A549 (cell line): ENCODE measurements at regions not wholly inside any gene's neighbourhood (a gene's known extent, or its start where the extent isn't known, plus 50 kb on each side); places are given as distances from the start of the nearest gene placed in this dataset.

Experiments
- ATAC-seq, 2 experiments: fragments of 200-7000 bp in 1 of 2; fragments of >200 bp in 1 of 2; cut with Nextera tagmentation in 1 of 2; cut with Tn5 transposase in 1 of 2; 3 replicates each; pipeline versions ENCODE4 v1.8.0 to v1.9.1; 2018 to 2020; ENCODE audit warnings: mild to moderate bottlenecking in 1 of 2, moderate library complexity in 1 of 2
- CTCF ChIA-PET: fragments of 300-600 bp; sonication (Branson Sonifier 250); formaldehyde crosslinking; extraction: SDS; loops from one replicate; lab custom pipeline; 2021; ENCODE audit warnings: antibody characterized with exemption, inconsistent platforms; lab: Yijun Ruan, JAX
- POLR2A ChIA-PET: fragments of 350-600 bp; formaldehyde crosslinking; extraction: SDS; loops from one replicate; lab custom pipeline; 2021; ENCODE audit warnings: antibody characterized with exemption, inconsistent platforms; lab: Yijun Ruan, JAX
- DNase-seq, 2 experiments: peaks; one replicate each; pipeline versions ENCODE4 v3.0.0 to v3.0.0-alpha.2; 2011 to 2016; ENCODE audit warnings: low read depth in 1 of 2, low spot score in 1 of 2
- FAIRE-seq: peaks from 2 replicates; lab custom pipeline; 2011; peaks lifted over from hg19 to GRCh38; lab: Jason Lieb, UNC
- H3K27ac ChIP-seq, 2 experiments: fragments of >200 bp; sonication (Bioruptor Twin); formaldehyde crosslinking; 3 replicates each; pipeline ENCODE4 v1.5.1; 2016 to 2017
- H3K4me1 ChIP-seq: fragments of >200 bp; sonication (Bioruptor Twin); formaldehyde crosslinking; 3 replicates; pipeline ENCODE4 v1.6.1; 2016
- H3K4me2 ChIP-seq: fragments of >200 bp; sonication (Bioruptor Twin); formaldehyde crosslinking; 3 replicates; pipeline ENCODE4 v1.6.1; 2016
- H3K4me3 ChIP-seq: fragments of >200 bp; sonication (Bioruptor Twin); formaldehyde crosslinking; 3 replicates; pipeline ENCODE4 v1.5.1; 2016
- H3K9me3 ChIP-seq: fragments of >200 bp; sonication (Bioruptor Twin); formaldehyde crosslinking; 3 replicates; pipeline ENCODE4 v1.6.1; 2016
- BHLHE40 ChIP-seq: IDR thresholded peaks from 2 replicates; pipeline ENCODE4 v1.6.1; 2012; ENCODE audit warnings: low read depth, low read length, inconsistent platforms
- CBX8 ChIP-seq: fragments of 200-600 bp; sonication (generic); IDR thresholded peaks from 2 replicates; pipeline ENCODE4 v1.6.1; 2016
- CEBPB ChIP-seq, 2 experiments: fragments of >200 bp in 1 of 2; sonication (Bioruptor Twin) in 1 of 2; formaldehyde crosslinking in 1 of 2; IDR thresholded peaks; 2 replicates each; pipeline ENCODE4 v1.6.1; 2012 to 2016
- CHD4 ChIP-seq: fragments of 200-600 bp; sonication (generic); IDR thresholded peaks from 2 replicates; pipeline ENCODE4 v1.6.1; 2016; ENCODE audit warnings: antibody characterized with exemption, mild to moderate bottlenecking, borderline replicate concordance
- EHF ChIP-seq: fragments of 250-450 bp; sonication (Bioruptor Pico); IDR thresholded peaks from 2 replicates; pipeline ENCODE4 v1.5.0; 2020; ENCODE audit warnings: mild to moderate bottlenecking
- EHMT2 ChIP-seq: fragments of 200-600 bp; sonication (generic); IDR thresholded peaks from 2 replicates; pipeline ENCODE4 v1.6.1; 2016; ENCODE audit warnings: antibody characterized with exemption, low read depth, mild to moderate bottlenecking, moderate library complexity
- ESRRA ChIP-seq: fragments of 150-350 bp; IDR thresholded peaks from 2 replicates; pipeline ENCODE4 v1.6.1; 2014; ENCODE audit warnings: mild to moderate bottlenecking, low read length, borderline replicate concordance
- FOXS1 ChIP-seq: fragments of 250-450 bp; sonication (Bioruptor Pico); IDR thresholded peaks from 2 replicates; pipeline ENCODE4 v1.5.0; 2020; ENCODE audit warnings: mild to moderate bottlenecking, moderate library complexity
- GATA3 ChIP-seq: IDR thresholded peaks from 2 replicates; pipeline ENCODE4 v1.6.1; 2012; ENCODE audit warnings: borderline replicate concordance
- HOXB5 ChIP-seq: fragments of 250-450 bp; sonication (Bioruptor Pico); IDR thresholded peaks from 2 replicates; pipeline ENCODE4 v1.5.0; 2020; ENCODE audit warnings: mild to moderate bottlenecking, moderate library complexity
- JUNB ChIP-seq: fragments of >200 bp; sonication (Bioruptor Twin); formaldehyde crosslinking; IDR thresholded peaks from 2 replicates; pipeline ENCODE4 v1.6.1; 2016
- MYC ChIP-seq: IDR thresholded peaks from 2 replicates; pipeline ENCODE4 v1.6.1; 2012; ENCODE audit warnings: mild to moderate bottlenecking, inconsistent platforms, low read length, improper control_type of control experiment, borderline replicate concordance
- NR3C1 ChIP-seq: fragments of >200 bp; sonication (Bioruptor Twin); formaldehyde crosslinking; IDR thresholded peaks from 3 replicates; pipeline ENCODE4 v1.6.1; 2017
- POLR2A ChIP-seq: IDR thresholded peaks from 2 replicates; pipeline ENCODE4 v1.6.1; 2012; ENCODE audit warnings: mild to moderate bottlenecking, low read length
- POLR2AphosphoS2 ChIP-seq: conservative IDR thresholded peaks from 2 replicates; pipeline ENCODE4 v1.6.1; 2012; ENCODE audit warnings: low read length, improper control_type of control experiment, inconsistent platforms
- SMC3 ChIP-seq: fragments of >200 bp; sonication (Bioruptor Twin); formaldehyde crosslinking; IDR thresholded peaks from 3 replicates; pipeline ENCODE4 v1.6.1; 2018; ENCODE audit warnings: inconsistent platforms
- SREBF2 ChIP-seq: fragments of 450-650 bp; IDR thresholded peaks from 2 replicates; pipeline ENCODE4 v1.6.1; 2014; ENCODE audit warnings: mild to moderate bottlenecking, moderate library complexity
- TP53 ChIP-seq: fragments of 250-450 bp; sonication (Bioruptor Pico); IDR thresholded peaks from 2 replicates; pipeline ENCODE4 v1.5.0; 2021; ENCODE audit warnings: mild to moderate bottlenecking, moderate library complexity
- ZC3H11A ChIP-seq: fragments of 450-650 bp; IDR thresholded peaks from 2 replicates; pipeline ENCODE4 v1.6.1; 2014; ENCODE audit warnings: antibody characterized with exemption, mild to moderate bottlenecking
- ZFP36 ChIP-seq: fragments of 450-650 bp; IDR thresholded peaks from 2 replicates; pipeline ENCODE4 v1.6.1; 2014; ENCODE audit warnings: borderline replicate concordance; ENCODE audit not compliant: partially characterized antibody
- ZSCAN20 ChIP-seq: fragments of 250-450 bp; sonication (Bioruptor Pico); IDR thresholded peaks from 2 replicates; pipeline ENCODE4 v1.8.0; 2022; ENCODE audit warnings: mild to moderate bottlenecking, moderate library complexity
- WGBS: methylation state at CpG from one replicate; pipeline ENCODE4 v1.1.6; 2017; ENCODE audit errors: missing lambda C conversion rate; 5-methylcytosine and 5-hydroxymethylcytosine counted together
- TF ChIP-seq, protein P1 (sequence below): fragments of 200-600 bp; sonication (generic); IDR thresholded peaks from 2 replicates; pipeline ENCODE4 v1.6.1; 2016; ENCODE audit warnings: antibody characterized with exemption, mild to moderate bottlenecking, moderate library complexity
- TF ChIP-seq, protein P2 (sequence below): IDR thresholded peaks from 2 replicates; pipeline ENCODE4 v1.6.1; 2012; ENCODE audit warnings: low read depth, borderline replicate concordance
- TF ChIP-seq, protein P3 (sequence below): fragments of >200 bp; sonication (Bioruptor Twin); formaldehyde crosslinking; IDR thresholded peaks from 3 replicates; pipeline ENCODE4 v1.5.1; 2016

- TF ChIP-seq, protein P1, sequence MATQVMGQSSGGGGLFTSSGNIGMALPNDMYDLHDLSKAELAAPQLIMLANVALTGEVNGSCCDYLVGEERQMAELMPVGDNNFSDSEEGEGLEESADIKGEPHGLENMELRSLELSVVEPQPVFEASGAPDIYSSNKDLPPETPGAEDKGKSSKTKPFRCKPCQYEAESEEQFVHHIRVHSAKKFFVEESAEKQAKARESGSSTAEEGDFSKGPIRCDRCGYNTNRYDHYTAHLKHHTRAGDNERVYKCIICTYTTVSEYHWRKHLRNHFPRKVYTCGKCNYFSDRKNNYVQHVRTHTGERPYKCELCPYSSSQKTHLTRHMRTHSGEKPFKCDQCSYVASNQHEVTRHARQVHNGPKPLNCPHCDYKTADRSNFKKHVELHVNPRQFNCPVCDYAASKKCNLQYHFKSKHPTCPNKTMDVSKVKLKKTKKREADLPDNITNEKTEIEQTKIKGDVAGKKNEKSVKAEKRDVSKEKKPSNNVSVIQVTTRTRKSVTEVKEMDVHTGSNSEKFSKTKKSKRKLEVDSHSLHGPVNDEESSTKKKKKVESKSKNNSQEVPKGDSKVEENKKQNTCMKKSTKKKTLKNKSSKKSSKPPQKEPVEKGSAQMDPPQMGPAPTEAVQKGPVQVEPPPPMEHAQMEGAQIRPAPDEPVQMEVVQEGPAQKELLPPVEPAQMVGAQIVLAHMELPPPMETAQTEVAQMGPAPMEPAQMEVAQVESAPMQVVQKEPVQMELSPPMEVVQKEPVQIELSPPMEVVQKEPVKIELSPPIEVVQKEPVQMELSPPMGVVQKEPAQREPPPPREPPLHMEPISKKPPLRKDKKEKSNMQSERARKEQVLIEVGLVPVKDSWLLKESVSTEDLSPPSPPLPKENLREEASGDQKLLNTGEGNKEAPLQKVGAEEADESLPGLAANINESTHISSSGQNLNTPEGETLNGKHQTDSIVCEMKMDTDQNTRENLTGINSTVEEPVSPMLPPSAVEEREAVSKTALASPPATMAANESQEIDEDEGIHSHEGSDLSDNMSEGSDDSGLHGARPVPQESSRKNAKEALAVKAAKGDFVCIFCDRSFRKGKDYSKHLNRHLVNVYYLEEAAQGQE: no peak
- TF ChIP-seq FOXS1 (CRISPR knock-in tag): no peak
- TF ChIP-seq NR3C1: no peak
- no peak for TF ChIP-seq ESRRA
- no peak for TF ChIP-seq HOXB5
These were observed 219.8 kb upstream of the C9orf72 start (continued) for GRCh38 chr9:27792971-27793689.

GRCh38 chr9:27799326-27799725 lies 226.0 kb upstream of the C9orf72 start:
- FAIRE-seq (no peak), DNase-seq (no peak), ATAC-seq (no peak)
- Histone ChIP-seq H3K9me3 (no peaks in the 10 kb centered on the region), H3K4me3 (no peak overlapping the region), H3K4me2 (no peak overlapping the region), H3K4me1 (no peaks in the 10 kb centered on the region), H3K27ac (no peak overlapping the region)
- POLR2A ChIA-PET: no interaction called here
- 0% methylated on average over 1 of the region's 1 CpG for WGBS
- TF ChIP-seq SMC3 (no peak), ZSCAN20 (CRISPR knock-in tag) (no peak), BHLHE40 (no peak), EHMT2 (no peak), CBX8 (no peak), POLR2A (no peak), JUNB (no peak), FOXS1 (CRISPR knock-in tag) (no peak), ZC3H11A (no peak), POLR2AphosphoS2 (no peak), MYC (no peak), CEBPB (IDR thresholded peaks at IDR 0.05) (no peak), EHF (CRISPR knock-in tag) (no peak), CHD4 (no peak)
- TF ChIP-seq, protein P2, sequence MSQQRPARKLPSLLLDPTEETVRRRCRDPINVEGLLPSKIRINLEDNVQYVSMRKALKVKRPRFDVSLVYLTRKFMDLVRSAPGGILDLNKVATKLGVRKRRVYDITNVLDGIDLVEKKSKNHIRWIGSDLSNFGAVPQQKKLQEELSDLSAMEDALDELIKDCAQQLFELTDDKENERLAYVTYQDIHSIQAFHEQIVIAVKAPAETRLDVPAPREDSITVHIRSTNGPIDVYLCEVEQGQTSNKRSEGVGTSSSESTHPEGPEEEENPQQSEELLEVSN: no peak
- CTCF ChIA-PET: interaction anchor here (1.1 to 1.2 kb wide), 2 partner anchors 9 to 36 kb away, joined by 3 read pairs; no protein-coding TSS in a partner anchor

- POLR2A ChIA-PET: no interaction called here
These were observed 226.9 kb upstream of the C9orf72 start for GRCh38 chr9:27800159-27800558.

More at GRCh38 chr9:27800159-27800558, 226.9 kb upstream of the C9orf72 start:
- no peak for FAIRE-seq
- CTCF ChIA-PET: interaction anchor here (1.1 to 1.2 kb wide), 2 partner anchors 8 to 37 kb away, joined by 3 read pairs; no protein-coding TSS in a partner anchor
- no peak for ATAC-seq
- Histone ChIP-seq H3K9me3 (no peaks in the 10 kb centered on the region), H3K27ac (no peak overlapping the region), H3K4me3 (no peak overlapping the region), H3K4me2 (no peak overlapping the region), H3K4me1 (no peaks in the 10 kb centered on the region)
- WGBS: 0% methylated on average over 1 of the region's 1 CpG
- TF ChIP-seq TP53 (no peak), POLR2A (no peak), ZFP36 (no peak), SREBF2 (no peak), EHF (CRISPR knock-in tag) (no peak), GATA3 (no peak)
- TF ChIP-seq, protein P3, sequence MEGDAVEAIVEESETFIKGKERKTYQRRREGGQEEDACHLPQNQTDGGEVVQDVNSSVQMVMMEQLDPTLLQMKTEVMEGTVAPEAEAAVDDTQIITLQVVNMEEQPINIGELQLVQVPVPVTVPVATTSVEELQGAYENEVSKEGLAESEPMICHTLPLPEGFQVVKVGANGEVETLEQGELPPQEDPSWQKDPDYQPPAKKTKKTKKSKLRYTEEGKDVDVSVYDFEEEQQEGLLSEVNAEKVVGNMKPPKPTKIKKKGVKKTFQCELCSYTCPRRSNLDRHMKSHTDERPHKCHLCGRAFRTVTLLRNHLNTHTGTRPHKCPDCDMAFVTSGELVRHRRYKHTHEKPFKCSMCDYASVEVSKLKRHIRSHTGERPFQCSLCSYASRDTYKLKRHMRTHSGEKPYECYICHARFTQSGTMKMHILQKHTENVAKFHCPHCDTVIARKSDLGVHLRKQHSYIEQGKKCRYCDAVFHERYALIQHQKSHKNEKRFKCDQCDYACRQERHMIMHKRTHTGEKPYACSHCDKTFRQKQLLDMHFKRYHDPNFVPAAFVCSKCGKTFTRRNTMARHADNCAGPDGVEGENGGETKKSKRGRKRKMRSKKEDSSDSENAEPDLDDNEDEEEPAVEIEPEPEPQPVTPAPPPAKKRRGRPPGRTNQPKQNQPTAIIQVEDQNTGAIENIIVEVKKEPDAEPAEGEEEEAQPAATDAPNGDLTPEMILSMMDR: no peak
- no peak for DNase-seq
